NCI-H1417 (cell line): ENCODE measurements at regions not wholly inside any gene's neighbourhood (a gene's known extent, or its start where the extent isn't known, plus 50 kb on each side); places are given as distances from the start of the nearest gene placed in this dataset.

Source experiments
- DNase-seq, 3 experiments: peaks; one replicate each; lab custom pipeline; 2025; lab: John Stamatoyannopoulos, UW

GRCh38 chr13:97057176-97057575 is 62.9 kb upstream of the OXGR1 start:
- no peak for DNase-seq

- DNase-seq: no peak
These were observed 64.1 kb upstream of the OXGR1 start for GRCh38 chr13:97058391-97058790.

- DNase-seq: no peak
These were observed 64.7 kb upstream of the OXGR1 start for GRCh38 chr13:97058926-97059325.

- no peak for DNase-seq
These were observed 73.0 kb upstream of the OXGR1 start for GRCh38 chr13:97067017-97067895.

GRCh38 chr13:97068151-97068550 is 73.9 kb upstream of the OXGR1 start:
- DNase-seq: peak in 2 of 3 experiments; percentile 80 to 93

GRCh38 chr13:97069050-97069815 is 75.0 kb upstream of the OXGR1 start:
- no peak for DNase-seq

- DNase-seq: peak in 1 of 3 experiments; percentile 52
These were observed 78.0 kb upstream of the OXGR1 start for GRCh38 chr13:97072297-97072696.

- no peak for DNase-seq
These were observed 80.3 kb upstream of the OXGR1 start for GRCh38 chr13:97074618-97075017.

GRCh38 chr13:97076898-97077297 is 82.6 kb upstream of the OXGR1 start:
- no peak for DNase-seq

GRCh38 chr13:97077341-97077740 is 83.1 kb upstream of the OXGR1 start:
- DNase-seq: no peak

- DNase-seq: no peak
These were observed 85.5 kb upstream of the OXGR1 start for GRCh38 chr13:97079726-97080125.

GRCh38 chr13:97082461-97083207 is 88.4 kb upstream of the OXGR1 start:
- DNase-seq: no peak

GRCh38 chr13:97091196-97091595 is 96.9 kb upstream of the OXGR1 start:
- no peak for DNase-seq

GRCh38 chr13:97100821-97101220 is 106.5 kb upstream of the OXGR1 start:
- DNase-seq: no peak

GRCh38 chr13:97101912-97102708 is 107.8 kb upstream of the OXGR1 start:
- no peak for DNase-seq

GRCh38 chr13:97106323-97106722 is 112.0 kb upstream of the OXGR1 start:
- no peak for DNase-seq

GRCh38 chr13:97107815-97108529 is 113.7 kb upstream of the OXGR1 start:
- DNase-seq: no peak

- DNase-seq: no peak
These were observed 113.6 kb upstream of the MBNL2 start for GRCh38 chr13:97108530-97108900.

- no peak for DNase-seq
These were observed 112.9 kb upstream of the MBNL2 start for GRCh38 chr13:97109256-97109655.

GRCh38 chr13:97109841-97110492 is 112.2 kb upstream of the MBNL2 start:
- DNase-seq: peak; percentile 92 to 95 (median 95)
